ENCODE measurements at regions not wholly inside any gene's neighbourhood (a gene's known extent, or its start where the extent isn't known, plus 50 kb on each side); places are given as distances from the start of the nearest gene placed in this dataset.

GRCh38 chr14:88931321-88932110, 107.1 kb downstream of the TTC8 start:
- Histone ChIP-seq H3K27ac (ENCODE audit: low read depth, low read length) (no peak overlapping the region), H4K20me1 (replicated peaks in 1 of 2; ENCODE audit: control insufficient read depth in 1 of 2, insufficient read depth in 2 of 2, low read length in 2 of 2) (no peaks in the 10 kb centered on the region), H3K9me3 (ENCODE audit: insufficient read depth in 2 of 2, low read depth in 1 of 2, low read length in 1 of 2) (no peaks in the 10 kb centered on the region), H2BK5ac (ENCODE audit: low read depth, low read length) (no peak overlapping the region), H3K4me3 (ENCODE audit: extremely low read depth in 1 of 4, insufficient read depth in 2 of 4, low read depth in 3 of 4, low read length in 4 of 4) (no peak overlapping the region), H3K79me1 (ENCODE audit: low read depth, low read length) (no peaks in the 10 kb centered on the region), H3K9ac (replicated peaks in 1 of 4; ENCODE audit: extremely low read depth in 1 of 4, low read depth in 3 of 4, low read length in 3 of 4) (no peak overlapping the region), H2AFZ (ENCODE audit: low read length) (no peak overlapping the region), H2BK20ac (ENCODE audit: low read length) (no peak overlapping the region), H3K36me3 (ENCODE audit: control insufficient read depth in 2 of 4, insufficient read depth in 4 of 4, low read length in 3 of 4) (no peaks in the 10 kb centered on the region), H2BK120ac (replicated peaks; ENCODE audit: low read depth, low read length) (no peak overlapping the region), H3K14ac (ENCODE audit: insufficient read length) (no peak overlapping the region), H4K91ac (replicated peaks; ENCODE audit: insufficient read length, low read length) (no peak overlapping the region), H3K27me3 (replicated peaks in 1 of 4; ENCODE audit: control insufficient read depth in 3 of 4, extremely low read depth in 1 of 4, insufficient read depth in 3 of 4, low read length in 3 of 4) (peaks cover 0 to 1% (median 0%) of the 10 kb centered on the region in 4 experiments; a peak in 1 of 7 replicates), H4K8ac (ENCODE audit: extremely low read depth, insufficient read depth, low read length) (no peak overlapping the region), H3K79me2 (ENCODE audit: control insufficient read depth in 1 of 2, insufficient read depth in 2 of 2, low read length in 2 of 2) (no peaks in the 10 kb centered on the region), H3K4me1 (replicated peaks in 1 of 4; ENCODE audit: control insufficient read depth in 3 of 4, insufficient read depth in 4 of 4, low read length in 3 of 4) (no peaks in the 10 kb centered on the region), H3K56ac (replicated peaks; ENCODE audit: insufficient read length, low read depth, low read length) (no peak overlapping the region), H3K4ac (replicated peaks; ENCODE audit: insufficient read length, low read depth, low read length) (no peak overlapping the region), H3K18ac (ENCODE audit: extremely low read depth, low read length) (no peak overlapping the region), H2AK5ac (ENCODE audit: low read depth, low read length) (no peak overlapping the region), H3K23me2 (ENCODE audit: low read depth, low read length) (no peaks in the 10 kb centered on the region), H2BK15ac (ENCODE audit: low read length) (no peak overlapping the region), H2BK12ac (ENCODE audit: low read depth, low read length) (no peak overlapping the region), H3K23ac (ENCODE audit: insufficient read length) (no peak overlapping the region), H3K4me2 (ENCODE audit: insufficient read depth in 1 of 2, low read depth in 2 of 2, low read length in 2 of 2) (no peak overlapping the region), H4K5ac (ENCODE audit: insufficient read length, low read depth, low read length) (no peak overlapping the region)
- DNase-seq (ENCODE audit: low read depth in 1 of 2, low spot score in 2 of 2) (no peak), FAIRE-seq (no peak)
- WGBS, 2 experiments (ENCODE audit: extremely low coverage in 1 of 2, insufficient coverage in 1 of 2, insufficient read length in 1 of 2, insufficient replicate concordance in 2 of 2, low coverage in 1 of 2, low lambda C conversion rate in 2 of 2, missing lambda C conversion rate in 1 of 2), result 84% methylated on average over 11 of the region's 11 CpGs; no CpG with 5 or more reads in 1 of the 2 experiments
- POLR2A ChIA-PET (ENCODE audit: partially characterized antibody), result no interaction called here
- CTCF ChIA-PET (ENCODE audit: partially characterized antibody), result interaction anchor here (0.5 to 1.4 kb wide), 3 partner anchors 10 to 264 kb away, joined by 3 to 6 read pairs (median 4); no protein-coding TSS in a partner anchor
- TF ChIP-seq TAF1 (IDR thresholded peaks at IDR 0.05; ENCODE audit: low read depth, low read length) (no peak), EZH2 (IDR thresholded peaks at IDR 0.05; ENCODE audit: low read depth, low read length, severe bottlenecking) (no peak), MAFK (IDR thresholded peaks at IDR 0.05; ENCODE audit: low read depth, low read length) (no peak), SAP30 (IDR thresholded peaks at IDR 0.05; ENCODE audit: insufficient read depth, insufficient replicate concordance, low read length) (no peak), HDAC6 (IDR thresholded peaks at IDR 0.05; ENCODE audit: low read depth, low read length) (no peak), CBX5 (IDR thresholded peaks at IDR 0.05; ENCODE audit: low read depth, low read length) (no peak), CEBPB (IDR thresholded peaks at IDR 0.05; ENCODE audit: low read depth, low read length) (no peak), BCL11A (IDR thresholded peaks at IDR 0.05; ENCODE audit: low read depth in 2 of 2, low read length in 2 of 2) (no peak), RNF2 (IDR thresholded peaks at IDR 0.05; ENCODE audit: borderline replicate concordance, low read depth, low read length, missing control alignments, poor library complexity, severe bottlenecking) (no peak), CHD2 (IDR thresholded peaks at IDR 0.05; ENCODE audit: low read length) (no peak), USF2 (IDR thresholded peaks at IDR 0.05; ENCODE audit: low read length) (no peak), CREB1 (IDR thresholded peaks at IDR 0.05) (no peak)

All from H1 (cell line).